CMK (cell line): ENCODE measurements at regions not wholly inside any gene's neighbourhood (a gene's known extent, or its start where the extent isn't known, plus 50 kb on each side); places are given as distances from the start of the nearest gene placed in this dataset.

Experiments
- DNase-seq: peaks from one replicate; pipeline ENCODE4 v3.0.0-alpha.2; 2010; ENCODE audit warnings: low read depth

DNA sequence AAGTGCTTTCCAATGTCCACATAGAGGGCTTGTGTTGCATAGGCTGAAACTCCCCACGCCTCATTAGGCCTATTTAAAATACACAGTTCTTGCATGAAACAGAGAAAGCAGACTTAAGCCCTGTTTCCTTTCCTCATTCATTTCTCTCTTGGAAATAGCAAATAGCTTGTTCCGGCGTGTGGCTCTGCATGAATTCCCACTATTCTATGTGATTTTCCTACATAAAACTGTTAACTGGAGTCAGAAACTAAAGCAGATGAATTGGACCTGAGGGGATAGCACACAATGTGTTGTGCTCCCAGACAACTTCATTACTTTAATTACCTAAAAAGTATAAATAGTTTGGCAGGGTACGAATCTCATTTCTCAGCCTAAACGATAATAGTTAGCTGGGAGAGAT lies 981.5 kb downstream of the SORCS1 start:
- DNase-seq = no peak

DNA sequence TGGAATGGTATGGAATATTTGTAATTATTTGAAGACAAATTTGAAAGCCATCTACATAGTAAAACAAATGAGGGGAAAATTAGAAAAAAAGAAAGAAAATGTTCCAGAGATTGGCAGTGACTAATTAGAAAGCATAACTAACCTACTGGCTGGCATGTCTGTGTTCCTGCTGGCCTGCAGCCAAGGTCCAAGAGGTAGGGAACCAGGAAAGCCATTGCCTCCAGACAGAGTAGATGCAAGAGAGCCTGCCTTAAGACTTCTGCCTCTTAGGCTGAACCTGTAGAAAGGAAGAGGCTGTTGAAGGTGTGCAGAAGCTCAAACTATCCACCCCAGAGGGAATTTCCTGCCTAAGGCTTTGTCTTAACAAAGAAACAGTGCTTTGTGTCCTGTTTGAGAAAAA lies 982.0 kb downstream of the SORCS1 start:
- DNase-seq = no peak

DNA sequence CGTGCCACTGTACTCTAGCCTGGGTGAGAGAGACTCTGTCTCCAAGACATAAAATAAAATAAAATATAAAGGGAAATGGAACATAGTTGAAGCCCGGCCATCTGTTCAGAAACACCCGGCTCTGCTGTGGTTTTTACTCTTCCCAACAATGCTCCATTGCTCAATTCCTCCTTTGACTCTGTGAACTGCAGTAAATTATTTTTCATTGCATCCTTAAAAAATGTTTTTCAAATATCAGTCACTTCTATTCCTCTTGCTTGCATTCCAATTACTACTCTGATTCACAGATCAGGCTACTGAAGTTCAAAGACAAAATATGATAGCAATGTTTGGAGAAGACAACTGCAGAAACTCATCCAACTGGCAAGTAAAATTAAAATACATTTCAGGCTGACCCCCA lies 983.0 kb downstream of the SORCS1 start:
- no peak for DNase-seq

DNA sequence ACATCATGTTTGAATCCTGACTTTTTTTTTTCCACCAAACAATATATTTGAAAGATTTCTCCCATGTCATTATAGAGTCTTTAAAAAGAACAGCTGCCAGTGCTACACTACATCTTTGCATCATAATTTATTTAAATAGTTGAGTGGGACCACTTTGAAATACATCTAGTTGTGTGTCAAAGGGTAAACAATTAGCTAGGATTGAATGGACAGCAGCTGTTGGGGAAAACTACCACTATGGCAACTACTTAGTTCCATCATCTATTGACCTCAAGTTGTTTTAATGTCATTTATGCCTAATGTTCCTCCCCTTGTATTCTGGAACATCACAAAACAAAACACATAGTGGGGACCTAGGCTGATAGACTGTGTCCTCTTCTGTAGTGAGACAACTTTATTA lies 985.1 kb downstream of the SORCS1 start:
- DNase-seq = no peak

DNA sequence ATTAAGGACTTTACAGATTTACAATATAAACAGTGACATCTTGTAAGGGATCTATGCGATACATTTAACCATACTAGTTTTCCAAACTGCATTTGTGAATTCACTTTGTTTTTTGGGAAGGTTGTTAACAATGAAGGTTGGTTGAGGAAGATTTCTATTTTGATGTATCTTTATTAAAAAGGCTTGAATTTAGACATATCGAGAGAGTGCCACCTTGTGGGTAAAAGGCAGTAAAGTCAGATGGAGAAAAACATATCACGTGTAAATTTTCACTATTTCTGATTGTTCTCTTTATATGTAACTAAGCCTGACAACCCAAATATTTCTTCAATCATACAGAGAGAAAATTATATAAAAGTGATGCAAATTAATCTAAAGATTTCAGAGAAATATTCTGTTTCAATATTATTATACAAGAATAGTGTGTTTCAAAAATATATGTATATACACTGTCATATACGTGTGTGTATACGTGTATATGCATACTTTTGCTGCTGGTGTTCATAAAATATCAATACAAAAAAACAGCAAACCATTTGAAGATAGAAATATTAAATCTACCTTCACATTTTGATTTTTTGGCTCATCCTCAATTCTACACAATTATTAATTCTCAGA lies 988.6 kb downstream of the SORCS1 start:
- no peak for DNase-seq

DNA sequence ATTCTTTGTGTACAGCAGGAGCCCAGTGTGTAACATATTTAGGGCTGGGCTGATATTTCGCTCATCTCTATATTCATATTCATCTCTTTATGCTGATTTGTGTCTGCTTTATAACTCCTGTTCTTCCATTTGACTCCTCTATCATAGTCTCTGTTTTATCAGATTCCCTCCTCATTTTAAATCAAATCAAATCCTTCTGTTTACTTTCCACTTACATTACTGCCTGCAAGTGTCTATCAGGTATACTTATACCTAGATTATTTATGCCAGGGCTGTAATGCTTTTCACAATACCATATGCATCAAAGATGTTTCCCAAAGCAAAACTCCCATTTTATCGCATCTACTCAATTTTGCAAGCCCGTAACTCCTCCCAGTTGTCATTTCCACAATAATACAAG lies 990.7 kb downstream of the SORCS1 start:
- no peak for DNase-seq

DNA sequence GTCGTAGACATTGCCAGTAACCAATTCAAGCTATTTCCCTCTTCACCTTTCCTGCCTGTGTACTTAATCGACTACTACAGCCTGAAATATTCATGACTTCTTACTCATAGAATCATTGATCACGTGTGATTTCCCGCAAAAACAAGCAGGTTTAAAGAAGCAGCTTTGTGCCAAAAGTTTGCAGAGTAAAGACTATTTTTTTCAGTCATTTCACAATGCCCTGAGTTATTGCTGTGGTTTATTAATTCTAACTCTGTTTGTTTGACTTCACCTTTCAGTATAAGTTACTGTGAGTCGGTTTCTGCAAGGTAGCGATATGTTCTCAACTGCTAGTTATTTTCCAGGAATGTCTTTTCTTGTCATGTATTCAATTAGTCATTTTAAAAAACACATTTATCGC lies 995.3 kb downstream of the SORCS1 start:
- DNase-seq = no peak

DNA sequence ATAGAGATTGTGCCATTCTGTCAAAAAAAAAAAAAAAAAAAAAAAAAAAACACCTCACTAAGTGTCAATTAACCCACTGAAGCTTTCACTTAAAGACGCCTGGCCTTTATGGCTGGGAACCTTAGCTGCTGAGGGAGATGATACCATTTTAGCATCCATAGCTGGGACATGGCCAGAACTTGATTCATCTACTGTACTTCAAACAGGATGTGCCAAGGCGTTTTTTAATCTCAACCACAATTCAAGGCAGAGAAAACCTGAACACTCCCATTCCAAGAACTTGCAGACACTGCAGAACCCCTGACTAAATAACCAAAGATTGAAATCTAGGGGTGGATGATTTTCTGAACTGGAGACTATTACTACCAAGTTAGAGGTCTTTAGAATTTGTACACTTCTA lies 996.6 kb downstream of the SORCS1 start:
- no peak for DNase-seq

DNA sequence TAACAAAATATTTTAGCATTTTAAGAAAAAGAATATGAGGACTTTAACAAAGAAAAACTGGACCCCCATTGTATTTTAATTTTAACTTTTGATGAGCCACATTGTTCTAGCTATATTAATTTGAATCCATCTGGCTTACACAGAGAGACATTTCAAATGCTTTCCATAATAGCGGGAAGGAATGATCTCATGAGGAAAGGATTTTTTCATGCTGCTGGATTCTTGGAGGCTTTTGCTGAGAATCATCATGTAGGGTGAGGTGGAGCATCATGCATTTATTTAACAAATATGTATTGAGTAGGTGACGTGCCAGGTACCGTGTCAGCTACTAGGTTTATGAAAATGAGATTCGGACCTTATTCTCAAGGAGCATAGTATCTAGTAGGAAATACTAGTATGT lies 1006.3 kb downstream of the SORCS1 start:
- no peak for DNase-seq

DNA sequence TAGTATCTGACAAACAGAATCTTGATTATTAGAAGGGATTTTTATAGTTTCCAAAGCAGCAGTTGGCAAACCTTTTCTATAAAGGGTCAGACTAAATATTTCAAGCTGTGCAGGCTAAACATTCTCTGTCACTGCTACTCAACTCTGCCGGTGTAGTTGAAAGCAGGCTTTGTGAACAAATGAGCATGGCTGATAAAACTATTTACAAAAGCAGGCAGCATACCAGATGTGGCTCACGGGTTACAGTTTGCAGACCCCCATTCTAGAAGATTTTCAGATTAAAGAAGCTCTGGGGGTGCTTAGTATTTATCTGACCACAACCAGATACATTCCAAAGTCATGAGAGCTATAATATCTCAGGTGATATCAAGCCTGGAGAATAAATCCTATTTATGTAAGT lies 1017.5 kb downstream of the SORCS1 start:
- no peak for DNase-seq

DNA sequence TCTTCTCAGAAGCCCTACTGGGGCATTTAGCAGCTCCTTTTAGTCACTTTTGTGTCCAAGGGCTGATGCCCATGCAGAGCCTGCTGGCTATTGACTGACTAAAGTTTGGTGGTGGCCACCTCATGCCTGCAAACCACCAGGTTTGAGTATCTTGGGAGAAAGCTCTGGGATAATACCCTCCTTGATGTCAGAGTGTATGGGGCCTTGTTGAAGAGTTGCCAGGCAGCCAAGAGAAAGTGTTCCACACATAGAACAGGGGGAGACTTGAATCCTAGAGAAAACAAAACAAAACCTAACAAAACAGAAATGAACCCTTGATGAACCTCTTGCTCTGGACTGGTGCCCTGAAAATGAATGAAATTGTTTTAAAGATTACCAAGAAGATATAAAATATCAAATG lies 1024.6 kb downstream of the SORCS1 start:
- no peak for DNase-seq

DNA sequence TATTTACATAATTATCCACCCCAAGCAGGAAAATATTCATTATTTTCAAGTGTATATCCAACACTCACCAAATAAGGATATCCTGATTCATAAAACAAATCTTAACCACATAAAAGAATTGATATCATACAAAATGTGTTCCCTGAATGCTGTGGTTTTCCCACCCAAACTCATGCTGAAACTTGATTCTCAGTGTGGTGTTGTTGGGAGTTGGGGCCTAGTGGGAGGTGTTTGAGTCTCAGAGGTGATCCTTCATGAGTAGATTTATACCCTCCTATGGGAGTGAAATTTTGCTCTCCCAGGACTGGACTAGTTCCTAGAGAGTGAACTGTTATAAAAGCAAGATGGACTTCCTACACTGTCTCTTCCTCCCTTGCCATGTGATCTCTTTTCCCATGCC lies 1028.3 kb downstream of the SORCS1 start:
- DNase-seq = no peak

DNA sequence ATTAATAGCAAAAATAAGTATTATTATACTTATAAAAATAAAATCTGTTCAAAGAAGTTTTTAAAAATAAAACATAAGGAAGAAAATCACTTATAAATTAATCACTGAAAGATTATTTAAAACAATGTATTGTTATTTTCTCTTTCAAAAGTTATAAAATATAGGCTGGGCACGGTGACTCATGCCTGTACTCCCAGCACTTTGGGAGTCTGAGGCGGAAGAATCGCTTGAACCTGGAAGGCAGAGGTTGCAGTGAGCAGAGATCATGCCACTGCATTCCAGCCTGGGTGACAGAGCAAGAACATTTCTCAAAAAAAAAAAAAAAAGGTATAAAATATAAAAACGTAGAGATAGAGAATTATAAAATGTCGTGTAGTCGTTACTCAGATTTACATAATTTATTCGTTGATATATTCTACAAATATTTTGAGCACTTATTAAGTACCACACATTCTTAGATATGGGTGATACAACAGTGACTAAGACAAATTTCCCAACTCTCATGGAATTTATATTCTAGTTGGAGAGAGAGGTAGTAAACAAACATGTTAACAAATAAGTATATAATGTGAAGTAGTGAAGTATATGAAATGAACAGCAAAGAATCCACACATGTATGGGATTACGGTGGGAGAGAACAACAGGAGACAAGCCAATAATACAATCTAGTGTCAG lies 1030.0 kb downstream of the SORCS1 start:
- no peak for DNase-seq

DNA sequence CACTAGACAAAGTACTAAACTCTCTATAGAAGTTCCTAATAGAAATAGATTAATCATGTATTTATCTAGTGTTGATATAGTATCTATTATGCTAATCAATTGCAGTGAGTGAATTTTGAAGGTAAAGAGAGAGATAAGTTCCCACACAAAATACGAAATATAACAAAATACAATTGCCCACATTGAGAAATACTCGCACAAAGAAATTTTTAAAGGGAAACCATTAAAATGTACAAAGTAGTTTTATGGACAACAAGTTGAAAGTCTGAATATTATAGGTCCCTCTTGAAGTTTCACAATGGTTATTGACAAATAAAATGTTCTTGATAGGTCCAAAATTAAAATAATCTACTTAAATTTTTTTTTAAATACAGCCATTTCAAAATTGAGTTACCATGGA lies 1031.1 kb downstream of the SORCS1 start:
- DNase-seq = no peak

DNA sequence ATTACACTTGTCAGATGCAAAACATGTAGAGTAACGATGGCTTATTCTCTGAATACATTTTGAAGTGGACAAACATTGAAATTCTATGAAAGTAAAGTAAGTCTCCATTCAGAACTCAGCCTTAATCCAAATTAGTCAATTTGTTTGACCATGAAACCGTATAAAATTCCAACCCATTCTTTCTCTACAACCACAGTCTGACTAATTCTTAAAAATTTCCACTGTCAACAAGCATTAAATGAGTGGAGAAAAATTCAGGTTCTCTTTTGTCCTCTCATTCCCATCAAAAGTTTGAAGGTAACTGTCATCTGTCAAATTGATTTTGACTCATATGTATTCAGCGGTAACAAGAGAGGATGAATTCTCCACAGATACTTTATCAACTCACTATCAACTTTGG lies 1031.5 kb downstream of the SORCS1 start:
- DNase-seq = no peak

DNA sequence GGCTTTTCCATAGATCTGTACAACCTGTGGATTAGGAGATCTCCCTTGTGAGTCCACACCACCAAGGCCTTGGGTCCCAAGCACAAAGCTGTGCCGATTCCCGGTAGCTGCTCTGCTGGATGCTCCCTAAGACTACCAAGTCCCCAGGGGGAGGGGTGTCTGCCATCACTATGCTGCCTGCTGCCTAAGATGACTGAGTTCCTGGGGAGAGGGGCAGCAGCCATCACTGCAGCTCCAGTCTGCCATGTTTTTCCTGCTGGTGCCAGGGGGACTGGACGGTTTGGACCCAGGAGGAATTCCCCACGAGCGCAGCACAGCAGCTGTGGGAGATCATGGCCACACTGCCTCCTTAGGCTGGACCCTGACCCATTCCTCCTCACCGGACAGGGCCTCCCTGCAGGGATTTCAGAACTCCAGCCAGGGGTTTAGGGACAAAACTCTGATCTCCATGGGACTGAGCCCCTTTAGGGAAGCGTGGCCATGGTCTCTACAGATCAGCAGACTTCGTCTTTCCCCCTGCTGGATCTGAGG lies 1049.8 kb downstream of the SORCS1 start:
- no peak for DNase-seq

DNA sequence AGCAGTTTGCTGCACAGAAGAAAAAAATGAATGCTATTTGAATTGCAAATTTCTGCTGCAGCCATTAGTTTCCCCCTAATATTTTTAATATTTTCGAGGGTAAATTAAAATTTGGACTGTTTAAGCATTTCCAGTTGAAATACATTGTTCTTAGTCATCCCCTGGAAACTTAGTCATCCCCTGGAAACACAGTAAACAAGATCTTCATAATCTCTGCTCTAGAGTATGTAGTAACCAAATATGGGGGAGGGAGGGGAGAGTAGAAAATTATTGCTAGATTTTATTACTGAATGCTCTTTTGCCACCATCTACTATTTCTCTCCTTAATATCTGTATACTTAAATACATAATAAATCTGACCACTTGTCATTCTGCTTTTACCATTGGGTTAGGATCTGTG lies 1053.3 kb downstream of the SORCS1 start:
- no peak for DNase-seq

DNA sequence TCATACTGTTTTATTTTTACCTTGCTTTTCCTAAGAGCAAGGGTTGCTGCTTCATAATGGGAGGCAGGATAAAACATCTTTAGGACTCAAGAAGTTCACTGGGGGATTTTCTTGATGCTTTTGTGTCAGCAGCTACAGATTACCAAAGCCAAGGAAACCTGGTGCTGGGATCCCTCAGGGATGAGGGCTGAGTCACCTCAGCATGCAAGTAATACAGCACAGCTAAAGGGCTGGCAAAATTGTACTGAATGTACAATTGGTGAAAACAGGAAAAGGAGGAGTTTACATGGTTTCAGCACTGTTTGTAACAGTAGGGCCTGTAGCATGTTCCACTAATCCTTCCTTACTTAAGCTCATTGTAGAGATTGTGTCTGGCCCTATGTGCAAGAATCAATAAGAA lies 1056.8 kb downstream of the SORCS1 start:
- no peak for DNase-seq

DNA sequence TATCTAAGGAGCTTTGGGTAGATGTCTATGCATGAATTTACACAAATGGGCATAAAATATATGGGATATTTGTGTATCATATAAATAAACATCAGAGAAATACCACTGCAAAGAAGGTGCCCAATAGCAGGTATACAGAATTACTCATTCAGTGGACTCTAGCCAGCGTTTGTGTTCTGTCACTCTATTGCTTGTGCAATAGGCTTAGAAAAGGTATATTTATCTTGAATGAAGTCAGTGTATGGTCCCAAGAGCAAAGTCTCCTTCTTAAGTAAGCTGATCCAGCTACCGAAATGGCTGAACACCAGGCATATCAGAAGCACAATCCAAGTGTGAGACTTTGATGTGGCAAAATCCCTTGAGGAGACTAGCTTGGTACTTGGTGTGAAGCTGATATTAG lies 1058.4 kb downstream of the SORCS1 start:
- no peak for DNase-seq

DNA sequence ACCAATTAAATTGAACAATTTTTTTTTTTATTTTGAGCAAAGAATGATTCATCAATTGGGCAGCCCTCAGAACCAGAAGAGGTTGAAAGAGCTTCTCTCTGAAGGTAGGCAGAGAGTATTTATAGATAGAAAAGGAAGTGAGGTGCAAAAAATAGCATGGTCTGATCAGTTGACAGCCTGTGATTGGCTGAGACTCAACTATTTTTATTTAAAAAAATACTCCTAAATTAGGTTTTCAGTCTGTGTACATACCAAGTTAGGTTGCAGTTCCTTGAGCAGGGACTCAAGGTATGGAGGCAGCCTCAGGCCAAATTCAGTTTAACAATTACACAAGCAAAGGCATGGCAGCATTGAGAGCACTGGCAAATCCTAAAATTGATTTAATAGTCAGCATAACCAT lies 1074.7 kb downstream of the SORCS1 start:
- DNase-seq = no peak

DNA sequence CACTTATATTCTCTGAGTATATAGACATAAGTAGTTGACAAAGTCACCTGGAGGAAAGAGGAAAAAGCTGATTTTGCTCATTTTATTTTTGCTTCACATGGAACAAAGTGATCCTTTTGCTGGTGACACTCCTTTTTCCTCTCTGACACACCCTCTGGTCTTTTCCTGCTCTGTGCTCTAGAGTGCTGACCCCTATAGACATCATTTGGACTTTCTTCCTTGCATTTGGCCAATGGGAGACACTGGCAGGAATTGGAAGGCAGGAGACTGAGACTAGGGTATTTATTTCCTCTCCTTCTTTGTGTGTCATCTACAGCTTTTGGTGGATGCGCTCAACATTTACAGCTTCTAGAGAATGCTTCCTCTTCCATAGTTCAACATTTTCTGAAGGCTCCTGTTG lies 1078.1 kb downstream of the SORCS1 start:
- no peak for DNase-seq

DNA sequence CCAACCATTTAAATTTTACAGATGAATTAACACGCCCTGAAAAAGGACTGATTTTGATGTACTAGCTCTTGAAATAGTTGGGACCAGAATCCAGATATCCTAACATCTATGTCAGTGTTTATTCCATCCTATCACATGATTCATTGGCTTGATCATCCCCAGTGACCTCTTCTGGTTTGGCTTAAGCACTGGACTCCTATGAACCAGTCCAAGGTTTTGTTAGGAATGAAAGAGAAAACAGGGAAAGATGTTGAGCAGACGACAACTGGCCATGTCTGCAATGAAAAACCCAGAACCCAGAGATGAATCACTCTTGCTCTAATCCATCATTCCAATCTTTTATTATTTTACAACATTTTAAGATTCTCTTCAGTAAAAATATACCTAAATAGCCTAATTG lies 1080.9 kb downstream of the SORCS1 start:
- DNase-seq = no peak

DNA sequence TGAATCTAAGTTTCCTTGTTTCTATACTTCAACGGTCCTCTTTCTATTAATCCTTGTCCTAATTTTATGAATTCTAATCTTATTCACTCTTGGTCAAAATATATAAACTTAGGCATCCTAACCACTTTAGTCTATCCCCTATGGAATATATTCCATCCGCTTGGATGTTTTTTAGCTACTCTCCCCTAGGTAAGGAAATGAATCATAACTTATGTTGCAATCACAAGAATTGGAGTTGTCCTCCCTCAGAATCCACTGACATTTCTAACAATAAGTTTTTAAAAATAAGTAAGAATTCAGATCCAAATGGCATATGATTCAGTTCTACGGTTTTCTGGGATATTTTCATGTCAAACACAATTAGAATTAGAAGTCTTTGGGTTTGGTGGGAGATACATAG lies 1081.6 kb downstream of the SORCS1 start:
- DNase-seq = no peak

DNA sequence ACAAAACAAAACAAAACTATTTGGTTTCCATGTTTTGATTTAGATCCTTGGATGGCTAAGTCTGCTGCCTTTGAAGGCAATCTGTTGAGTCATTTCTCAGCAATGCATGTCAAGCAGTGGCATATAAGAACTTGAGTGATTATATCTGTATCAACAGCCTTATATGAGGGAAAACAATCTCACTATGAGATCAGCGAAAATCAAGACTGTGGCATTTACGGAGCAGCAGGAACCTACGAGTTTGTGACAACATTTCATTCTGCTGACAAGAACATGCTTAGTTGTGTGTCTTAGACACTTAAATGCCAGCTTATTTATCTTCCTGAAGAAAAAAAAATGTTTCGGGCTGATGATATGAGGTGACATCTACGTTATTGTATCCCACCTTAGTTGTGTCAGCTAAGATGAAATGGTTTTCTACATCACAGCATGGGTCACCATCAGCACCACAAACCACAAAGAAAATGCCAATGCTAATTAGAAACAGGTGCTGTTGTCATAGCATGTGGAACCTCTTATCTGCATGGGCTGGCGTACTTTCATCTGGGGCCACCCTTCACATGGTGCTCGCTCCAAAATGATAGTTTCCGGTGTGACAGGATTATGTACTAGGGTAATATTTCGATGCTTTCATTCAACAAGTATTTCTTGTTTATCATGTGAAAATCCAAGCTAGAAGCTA lies 1085.5 kb downstream of the SORCS1 start:
- DNase-seq = no peak
